IMR-90 (cell line): ENCODE measurements at regions not wholly inside any gene's neighbourhood (a gene's known extent, or its start where the extent isn't known, plus 50 kb on each side); places are given as distances from the start of the nearest gene placed in this dataset.
A peak's percentile ranks its signal among the peaks of the same experiment; 100 is the strongest.

Source experiments
- ATAC-seq: fragments of 200-7000 bp; cut with Tn5 transposase; 2 replicates; pipeline ENCODE4 v1.9.1; 2020; ENCODE audit warnings: low read depth, mild to moderate bottlenecking, moderate library complexity
- BruUV-seq: library from RNA; stranded (reverse); fragments of 400-500 nt; replicated peaks from 2 replicates; lab custom pipeline; 2021; lab: Mats Ljungman, UMichigan
- CTCF ChIA-PET: fragments of 300-600 bp; formaldehyde crosslinking; extraction: SDS; loops from one replicate; lab custom pipeline; 2021; ENCODE audit warnings: antibody characterized with exemption; lab: Yijun Ruan, JAX
- POLR2A ChIA-PET: fragments of 300-600 bp; sonication (Branson Sonifier 250); formaldehyde crosslinking; loops from one replicate; lab custom pipeline; 2022; ENCODE audit warnings: antibody characterized with exemption; ENCODE audit not compliant: unreplicated experiment; lab: Charles Lee
- DNase-seq: peaks from one replicate; pipeline ENCODE4 v3.0.0; 2013
- H2AFZ ChIP-seq: replicated peaks from 2 replicates; pipeline ENCODE3; 2013; ENCODE audit warnings: low read length, mild to moderate bottlenecking; ENCODE audit not compliant: poor library complexity
- H2AK5ac ChIP-seq: 2 replicates; pipeline ENCODE4 v1.6.1; 2013; ENCODE audit warnings: low read depth, low read length, inconsistent platforms
- H2AK9ac ChIP-seq: replicated peaks from 2 replicates; pipeline ENCODE3; 2013; ENCODE audit warnings: mild to moderate bottlenecking, low read depth, low read length, moderate library complexity; ENCODE audit not compliant: poor library complexity
- H2BK120ac ChIP-seq: 2 replicates; pipeline ENCODE4 v1.6.1; 2013; ENCODE audit warnings: low read depth, low read length, inconsistent platforms
- H2BK15ac ChIP-seq: 3 replicates; pipeline ENCODE4 v1.6.1; 2013; ENCODE audit warnings: low read depth, low read length, inconsistent platforms
- H2BK20ac ChIP-seq: 2 replicates; pipeline ENCODE4 v1.6.1; 2013; ENCODE audit warnings: low read depth, mild to moderate bottlenecking, inconsistent platforms, low read length, moderate library complexity
- H2BK5ac ChIP-seq: 2 replicates; pipeline ENCODE4 v1.6.1; 2013; ENCODE audit warnings: mild to moderate bottlenecking, low read depth, low read length, inconsistent platforms; ENCODE audit not compliant: poor library complexity, severe bottlenecking
- H3K14ac ChIP-seq: replicated peaks from 2 replicates; pipeline ENCODE4 v1.6.1; 2013; ENCODE audit warnings: low read depth, low read length, inconsistent platforms
- H3K18ac ChIP-seq: 2 replicates; pipeline ENCODE4 v1.6.1; 2013; ENCODE audit warnings: low read depth, low read length, control low read depth
- H3K23ac ChIP-seq: 2 replicates; pipeline ENCODE4 v1.6.1; 2013; ENCODE audit warnings: low read depth, low read length, inconsistent platforms
- H3K27ac ChIP-seq: 2 replicates; pipeline ENCODE4 v1.5.1; 2013; ENCODE audit warnings: mild to moderate bottlenecking, control low read depth, low read length; ENCODE audit not compliant: insufficient read depth
- H3K27me3 ChIP-seq: 2 replicates; pipeline ENCODE4 v1.6.1; 2013; ENCODE audit warnings: low read length; ENCODE audit not compliant: control insufficient read depth, insufficient read depth
- H3K36me3 ChIP-seq: 2 replicates; pipeline ENCODE4 v1.6.1; 2013; ENCODE audit warnings: low read length, mixed read lengths; ENCODE audit not compliant: control insufficient read depth, insufficient read depth
- H3K4ac ChIP-seq: 2 replicates; pipeline ENCODE4 v1.6.1; 2013; ENCODE audit warnings: low read depth, low read length, inconsistent platforms
- H3K4me1 ChIP-seq: 2 replicates; pipeline ENCODE4 v1.6.1; 2013; ENCODE audit warnings: low read length, mixed read lengths; ENCODE audit not compliant: control insufficient read depth, insufficient read depth
- H3K4me2 ChIP-seq: 2 replicates; pipeline ENCODE4 v1.6.1; 2013; ENCODE audit warnings: low read depth, mild to moderate bottlenecking, control low read depth, low read length, moderate library complexity
- H3K4me3 ChIP-seq: 2 replicates; pipeline ENCODE4 v1.5.1; 2013; ENCODE audit warnings: low read depth, mild to moderate bottlenecking, control low read depth, low read length, moderate library complexity; ENCODE audit not compliant: insufficient read depth
- H3K56ac ChIP-seq: 2 replicates; pipeline ENCODE4 v1.6.1; 2013; ENCODE audit warnings: low read length, inconsistent platforms; ENCODE audit not compliant: insufficient read depth; ENCODE audit errors: extremely low read depth
- H3K79me1 ChIP-seq, 2 experiments: 2 replicates each; pipeline ENCODE4 v1.6.1; 2013; ENCODE audit warnings: low read length in 2 of 2, inconsistent platforms in 1 of 2, low read depth in 1 of 2
- H3K9ac ChIP-seq: 2 replicates; pipeline ENCODE4 v1.6.1; 2013; ENCODE audit warnings: low read depth, low read length, control low read depth
- H3K9me1 ChIP-seq: 2 replicates; pipeline ENCODE4 v1.6.1; 2013; ENCODE audit warnings: low read length, inconsistent platforms; ENCODE audit not compliant: insufficient read depth
- H3K9me3 ChIP-seq: 2 replicates; pipeline ENCODE4 v1.6.1; 2013; ENCODE audit warnings: low read length; ENCODE audit not compliant: control insufficient read depth, insufficient read depth
- H4K20me1 ChIP-seq: 2 replicates; pipeline ENCODE4 v1.6.1; 2013; ENCODE audit warnings: low read length, inconsistent platforms; ENCODE audit not compliant: insufficient read depth
- H4K5ac ChIP-seq: 2 replicates; pipeline ENCODE4 v1.6.1; 2013; ENCODE audit warnings: mild to moderate bottlenecking, low read depth, low read length, control low read depth
- H4K8ac ChIP-seq, 2 experiments: 2 replicates each; pipeline ENCODE4 v1.6.1; 2013; ENCODE audit warnings: low read depth in 2 of 2, low read length in 2 of 2, control low read depth in 1 of 2, inconsistent platforms in 1 of 2
- H4K91ac ChIP-seq: 2 replicates; pipeline ENCODE4 v1.6.1; 2013; ENCODE audit warnings: low read depth, low read length, inconsistent platforms; ENCODE audit not compliant: insufficient read depth
- BHLHE40 ChIP-seq: fragments of 150-350 bp; IDR thresholded peaks from 2 replicates; pipeline ENCODE4 v1.6.1; 2016; ENCODE audit warnings: mild to moderate bottlenecking, low read depth, low read length
- CEBPB ChIP-seq: IDR thresholded peaks from 2 replicates; pipeline ENCODE4 v1.6.1; 2012; ENCODE audit warnings: low read depth, low read length, improper control_type of control experiment
- CHD1 ChIP-seq: IDR thresholded peaks from 2 replicates; pipeline ENCODE4 v1.6.1; 2012; ENCODE audit warnings: low read depth, low read length, improper control_type of control experiment
- FOS ChIP-seq: fragments of 150-350 bp; IDR thresholded peaks from 2 replicates; pipeline ENCODE4 v1.6.1; 2016; ENCODE audit warnings: low read depth, low read length
- MAFK ChIP-seq: IDR thresholded peaks from 2 replicates; pipeline ENCODE4 v1.6.1; 2012; ENCODE audit warnings: low read depth, low read length, improper control_type of control experiment
- MAZ ChIP-seq: IDR thresholded peaks from 2 replicates; pipeline ENCODE4 v1.6.1; 2012; ENCODE audit warnings: low read depth, mild to moderate bottlenecking, low read length, improper control_type of control experiment, moderate library complexity, borderline replicate concordance
- MXI1 ChIP-seq: IDR thresholded peaks from 2 replicates; pipeline ENCODE4 v1.6.1; 2012; ENCODE audit warnings: low read depth, mild to moderate bottlenecking, low read length, moderate library complexity, borderline replicate concordance
- NFE2L2 ChIP-seq: fragments of 150-350 bp; IDR thresholded peaks from 2 replicates; pipeline ENCODE4 v1.6.1; 2016; ENCODE audit warnings: low read depth, mild to moderate bottlenecking, low read length
- POLR2A ChIP-seq: IDR thresholded peaks from 2 replicates; pipeline ENCODE4 v1.6.1; 2012; ENCODE audit warnings: mild to moderate bottlenecking, low read depth, low read length
- RCOR1 ChIP-seq: IDR thresholded peaks from 2 replicates; pipeline ENCODE4 v1.6.1; 2012; ENCODE audit warnings: mild to moderate bottlenecking, low read length, improper control_type of control experiment; ENCODE audit not compliant: insufficient replicate concordance
- RFX5 ChIP-seq: IDR thresholded peaks from 2 replicates; pipeline ENCODE4 v1.8.0; 2012; ENCODE audit warnings: low read depth, mild to moderate bottlenecking, low read length, moderate library complexity
- SMC3 ChIP-seq: fragments of 150-350 bp; IDR thresholded peaks from 2 replicates; pipeline ENCODE4 v1.6.1; 2016; ENCODE audit warnings: low read depth, mild to moderate bottlenecking, antibody characterized with exemption, low read length, moderate library complexity
- USF2 ChIP-seq: fragments of 150-350 bp; IDR thresholded peaks from 2 replicates; pipeline ENCODE4 v1.6.1; 2017; ENCODE audit warnings: mild to moderate bottlenecking, antibody characterized with exemption, low read length, low read depth
- WGBS, 2 experiments: methylation state at CpG; one replicate each; pipeline versions ENCODE4 v1.1.5 to v1.1.7; 2013; ENCODE audit warnings: missing lambda C conversion rate in 2 of 2; ENCODE audit not compliant: insufficient read length in 1 of 2; ENCODE audit errors: extremely low coverage in 2 of 2; 5-methylcytosine and 5-hydroxymethylcytosine counted together
- dilution Hi-C: fragments of 300-500 bp; cut with HindIII; formaldehyde crosslinking; loops from one replicate; pipeline ENCODE4 v1.14.3; 2018; ENCODE audit warnings: low sequenced_read_pairs; ENCODE audit not compliant: unreplicated experiment
- in situ Hi-C: fragments of 300-500 bp; cut with MboI; formaldehyde crosslinking; loops from 3 replicates; pipeline ENCODE4 v1.14.3; 2019; ENCODE audit warnings: low sequenced_read_pairs, inconsistent platforms, mixed read lengths
- intact Hi-C: fragments of 100-400 bp; cut with micrococcal nuclease; formaldehyde crosslinking; loops from 2 replicates; pipeline ENCODE4 v1.10.0; 2022
- TF ChIP-seq, protein P1 (sequence below): conservative IDR thresholded peaks from 2 replicates; pipeline ENCODE4 v1.5.1; 2012; ENCODE audit warnings: mild to moderate bottlenecking, low read depth, low read length, improper control_type of control experiment
- TF ChIP-seq, protein P2 (sequence below): fragments of 150-350 bp; IDR thresholded peaks from 2 replicates; pipeline ENCODE4 v1.6.1; 2016; ENCODE audit warnings: low read depth, mild to moderate bottlenecking, low read length, moderate library complexity, borderline replicate concordance

- BruUV-seq, result no TSS peak
- Histone ChIP-seq H4K91ac (no peak overlapping the region), H2BK5ac (no peak overlapping the region), H3K18ac (no peak overlapping the region), H2AK5ac (no peak overlapping the region), H2AK9ac (no peak overlapping the region), H2BK15ac (no peak overlapping the region), H3K4me2 (no peak overlapping the region; the same call in 1 of the 2 replicates), H3K14ac (no peak overlapping the region), H3K9ac (no peak overlapping the region), H3K4me3 (no peak overlapping the region), H3K9me3 (no peaks in the 10 kb centered on the region), H3K27ac (no peak overlapping the region), H3K9me1 (no peaks in the 10 kb centered on the region), H4K5ac (no peak overlapping the region), H2AFZ (no peak overlapping the region), H4K20me1 (no peaks in the 10 kb centered on the region), H3K4ac (no peak overlapping the region), H3K27me3 (no peaks in the 10 kb centered on the region), H3K79me1 (no peaks in the 10 kb centered on the region), H2BK120ac (no peak overlapping the region), H4K8ac (no peak overlapping the region), H3K23ac (no peak overlapping the region), H3K36me3 (no peaks in the 10 kb centered on the region), H3K56ac (no peak overlapping the region), H3K4me1 (no peaks in the 10 kb centered on the region), H2BK20ac (no peak overlapping the region)
- intact Hi-C loops (no loop called here), dilution Hi-C loops (no loop called here), in situ Hi-C loops (no loop called here)
- no peak for ATAC-seq
- CTCF ChIA-PET, result no interaction called here
- TF ChIP-seq MXI1, result no peak
- TF ChIP-seq FOS, result no peak
- no peak for TF ChIP-seq BHLHE40
- TF ChIP-seq POLR2A, result no peak
- TF ChIP-seq SMC3, result no peak
- no peak for TF ChIP-seq NFE2L2
- TF ChIP-seq RCOR1, result no peak
- no peak for TF ChIP-seq USF2
- TF ChIP-seq, protein P1, sequence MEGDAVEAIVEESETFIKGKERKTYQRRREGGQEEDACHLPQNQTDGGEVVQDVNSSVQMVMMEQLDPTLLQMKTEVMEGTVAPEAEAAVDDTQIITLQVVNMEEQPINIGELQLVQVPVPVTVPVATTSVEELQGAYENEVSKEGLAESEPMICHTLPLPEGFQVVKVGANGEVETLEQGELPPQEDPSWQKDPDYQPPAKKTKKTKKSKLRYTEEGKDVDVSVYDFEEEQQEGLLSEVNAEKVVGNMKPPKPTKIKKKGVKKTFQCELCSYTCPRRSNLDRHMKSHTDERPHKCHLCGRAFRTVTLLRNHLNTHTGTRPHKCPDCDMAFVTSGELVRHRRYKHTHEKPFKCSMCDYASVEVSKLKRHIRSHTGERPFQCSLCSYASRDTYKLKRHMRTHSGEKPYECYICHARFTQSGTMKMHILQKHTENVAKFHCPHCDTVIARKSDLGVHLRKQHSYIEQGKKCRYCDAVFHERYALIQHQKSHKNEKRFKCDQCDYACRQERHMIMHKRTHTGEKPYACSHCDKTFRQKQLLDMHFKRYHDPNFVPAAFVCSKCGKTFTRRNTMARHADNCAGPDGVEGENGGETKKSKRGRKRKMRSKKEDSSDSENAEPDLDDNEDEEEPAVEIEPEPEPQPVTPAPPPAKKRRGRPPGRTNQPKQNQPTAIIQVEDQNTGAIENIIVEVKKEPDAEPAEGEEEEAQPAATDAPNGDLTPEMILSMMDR, result no peak
- TF ChIP-seq MAZ, result no peak
- no peak for TF ChIP-seq RFX5
- no peak for TF ChIP-seq CHD1
- no peak for TF ChIP-seq MAFK
- no peak for TF ChIP-seq CEBPB
- TF ChIP-seq, protein P2, sequence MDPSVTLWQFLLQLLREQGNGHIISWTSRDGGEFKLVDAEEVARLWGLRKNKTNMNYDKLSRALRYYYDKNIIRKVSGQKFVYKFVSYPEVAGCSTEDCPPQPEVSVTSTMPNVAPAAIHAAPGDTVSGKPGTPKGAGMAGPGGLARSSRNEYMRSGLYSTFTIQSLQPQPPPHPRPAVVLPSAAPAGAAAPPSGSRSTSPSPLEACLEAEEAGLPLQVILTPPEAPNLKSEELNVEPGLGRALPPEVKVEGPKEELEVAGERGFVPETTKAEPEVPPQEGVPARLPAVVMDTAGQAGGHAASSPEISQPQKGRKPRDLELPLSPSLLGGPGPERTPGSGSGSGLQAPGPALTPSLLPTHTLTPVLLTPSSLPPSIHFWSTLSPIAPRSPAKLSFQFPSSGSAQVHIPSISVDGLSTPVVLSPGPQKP, result no peak
- no CpG with 5 or more reads among the region's 4 CpGs for WGBS, 2 experiments
- POLR2A ChIA-PET, result no interaction called here
- peak; percentile 1 for DNase-seq
Observed at GRCh38 chr18:43965691-43966090, 688.4 kb upstream of the SYT4 start.
